ENCODE measurements at regions not wholly inside any gene's neighbourhood (a gene's known extent, or its start where the extent isn't known, plus 50 kb on each side); places are given as distances from the start of the nearest gene placed in this dataset.

DNA sequence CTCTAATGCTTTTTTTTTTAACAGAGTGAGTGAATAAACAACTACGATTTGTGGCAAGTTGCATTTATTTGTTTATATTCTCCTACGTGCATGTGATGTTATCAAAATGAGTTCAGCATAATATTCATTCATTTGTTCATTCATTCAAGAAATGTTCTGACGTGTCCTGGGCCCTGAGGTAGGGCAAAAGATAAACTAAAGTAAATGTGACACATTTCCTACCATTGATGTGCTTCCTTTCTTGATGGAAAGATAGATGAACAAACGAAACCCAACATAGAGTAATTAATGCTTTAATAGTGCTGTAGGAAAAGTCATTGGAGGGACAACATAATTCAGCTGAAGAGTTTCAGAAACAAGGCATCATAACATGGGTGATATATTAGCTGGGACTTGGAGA is 261.5 kb upstream of the KCNMB2 start:
- Histone ChIP-seq H3K4me1 (ENCODE audit: control insufficient read depth in 1 of 2, insufficient read depth in 1 of 2, low read depth in 1 of 2, low read length in 1 of 2) (no peaks in the 10 kb centered on the region), H3K4me3 (ENCODE audit: low read depth in 1 of 2, low read length in 1 of 2) (no peak overlapping the region), H3K9me3 (peaks cover 6% of the 10 kb centered on the region), H3K27ac (no peak overlapping the region), H3K27me3 (no peaks in the 10 kb centered on the region), H3K36me3 (no peaks in the 10 kb centered on the region)
- TF ChIP-seq, protein P1, sequence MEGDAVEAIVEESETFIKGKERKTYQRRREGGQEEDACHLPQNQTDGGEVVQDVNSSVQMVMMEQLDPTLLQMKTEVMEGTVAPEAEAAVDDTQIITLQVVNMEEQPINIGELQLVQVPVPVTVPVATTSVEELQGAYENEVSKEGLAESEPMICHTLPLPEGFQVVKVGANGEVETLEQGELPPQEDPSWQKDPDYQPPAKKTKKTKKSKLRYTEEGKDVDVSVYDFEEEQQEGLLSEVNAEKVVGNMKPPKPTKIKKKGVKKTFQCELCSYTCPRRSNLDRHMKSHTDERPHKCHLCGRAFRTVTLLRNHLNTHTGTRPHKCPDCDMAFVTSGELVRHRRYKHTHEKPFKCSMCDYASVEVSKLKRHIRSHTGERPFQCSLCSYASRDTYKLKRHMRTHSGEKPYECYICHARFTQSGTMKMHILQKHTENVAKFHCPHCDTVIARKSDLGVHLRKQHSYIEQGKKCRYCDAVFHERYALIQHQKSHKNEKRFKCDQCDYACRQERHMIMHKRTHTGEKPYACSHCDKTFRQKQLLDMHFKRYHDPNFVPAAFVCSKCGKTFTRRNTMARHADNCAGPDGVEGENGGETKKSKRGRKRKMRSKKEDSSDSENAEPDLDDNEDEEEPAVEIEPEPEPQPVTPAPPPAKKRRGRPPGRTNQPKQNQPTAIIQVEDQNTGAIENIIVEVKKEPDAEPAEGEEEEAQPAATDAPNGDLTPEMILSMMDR (IDR thresholded peaks at IDR 0.05) = no peak

- H3K27me3 ChIP-seq = no peaks in the 10 kb centered on the region
- H3K4me1 ChIP-seq (ENCODE audit: control insufficient read depth in 1 of 2, insufficient read depth in 1 of 2, low read depth in 1 of 2, low read length in 1 of 2) = no peaks in the 10 kb centered on the region
- no peak overlapping the region for H3K27ac ChIP-seq
- TF ChIP-seq, protein P1 (IDR thresholded peaks at IDR 0.05) = no peak
- H3K36me3 ChIP-seq = no peaks in the 10 kb centered on the region
- peaks cover 6% of the 10 kb centered on the region for H3K9me3 ChIP-seq
- H3K4me3 ChIP-seq (ENCODE audit: low read depth in 1 of 2, low read length in 1 of 2) = no peak overlapping the region
Measured at GRCh38 chr3:178275311-178275710, 260.9 kb upstream of the KCNMB2 start.

DNA sequence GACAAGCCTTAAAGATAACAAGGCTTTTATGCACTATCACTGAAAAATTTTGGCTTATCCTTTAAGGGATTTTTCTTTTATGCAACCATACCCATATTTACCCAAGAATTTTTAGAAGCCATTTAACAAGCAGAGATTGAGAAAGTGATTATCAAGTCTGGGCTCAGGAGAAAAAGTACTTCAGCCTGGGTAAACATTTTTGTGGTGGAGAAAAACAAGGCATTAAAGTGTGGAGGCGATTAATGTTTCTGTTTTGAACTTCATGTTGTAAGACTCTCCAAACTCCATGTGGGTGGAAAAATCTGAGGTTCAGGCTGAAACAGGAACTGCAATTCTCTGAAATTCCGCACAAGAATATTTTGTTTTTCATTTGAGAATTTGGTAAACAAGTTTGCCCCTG is 260.4 kb upstream of the KCNMB2 start:
- Histone ChIP-seq H3K4me3 (ENCODE audit: low read depth in 1 of 2, low read length in 1 of 2) (no peak overlapping the region), H3K4me1 (ENCODE audit: control insufficient read depth in 1 of 2, insufficient read depth in 1 of 2, low read depth in 1 of 2, low read length in 1 of 2) (no peaks in the 10 kb centered on the region), H3K27me3 (no peaks in the 10 kb centered on the region), H3K36me3 (no peaks in the 10 kb centered on the region), H3K9me3 (peaks cover 6% of the 10 kb centered on the region), H3K27ac (no peak overlapping the region)
- TF ChIP-seq, protein P1 (IDR thresholded peaks at IDR 0.05) = no peak

- Histone ChIP-seq H3K4me3 (ENCODE audit: low read depth in 1 of 2, low read length in 1 of 2) (no peak overlapping the region), H3K4me1 (ENCODE audit: control insufficient read depth in 1 of 2, insufficient read depth in 1 of 2, low read depth in 1 of 2, low read length in 1 of 2) (no peaks in the 10 kb centered on the region), H3K27ac (no peak overlapping the region), H3K9me3 (peaks cover 6% of the 10 kb centered on the region), H3K36me3 (no peaks in the 10 kb centered on the region), H3K27me3 (no peaks in the 10 kb centered on the region)
- TF ChIP-seq, protein P1 (IDR thresholded peaks at IDR 0.05) = no peak
Measured at GRCh38 chr3:178277605-178278004, 258.6 kb upstream of the KCNMB2 start.

DNA sequence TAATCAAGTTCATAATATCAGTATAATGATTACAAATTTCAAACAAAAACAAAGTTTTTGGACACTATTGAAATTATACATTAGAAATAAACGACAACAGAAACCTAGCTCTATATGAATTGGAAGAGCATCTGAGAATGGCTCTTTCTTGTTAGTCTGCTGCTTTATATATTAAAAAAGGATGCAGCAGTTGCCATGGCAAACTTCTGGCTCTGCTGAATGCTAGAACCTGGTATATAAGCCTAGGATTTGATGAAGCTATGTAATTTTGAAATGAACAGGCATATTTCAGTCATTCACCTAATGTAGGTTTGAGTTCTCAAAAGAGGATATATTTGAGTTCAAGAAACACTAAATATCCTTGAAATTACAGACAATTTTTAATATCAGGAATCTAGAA is 252.7 kb upstream of the KCNMB2 start:
- Histone ChIP-seq H3K4me3 (ENCODE audit: low read depth in 1 of 2, low read length in 1 of 2) (no peak overlapping the region), H3K27ac (no peak overlapping the region), H3K4me1 (ENCODE audit: control insufficient read depth in 1 of 2, insufficient read depth in 1 of 2, low read depth in 1 of 2, low read length in 1 of 2) (no peaks in the 10 kb centered on the region), H3K36me3 (no peaks in the 10 kb centered on the region), H3K9me3 (peaks cover 6% of the 10 kb centered on the region), H3K27me3 (no peaks in the 10 kb centered on the region)
- TF ChIP-seq, protein P1 (IDR thresholded peaks at IDR 0.05) = no peak

- Histone ChIP-seq H3K4me1 (ENCODE audit: control insufficient read depth in 1 of 2, insufficient read depth in 1 of 2, low read depth in 1 of 2, low read length in 1 of 2) (no peaks in the 10 kb centered on the region), H3K36me3 (no peaks in the 10 kb centered on the region), H3K9me3 (no peaks in the 10 kb centered on the region), H3K4me3 (ENCODE audit: low read depth in 1 of 2, low read length in 1 of 2) (no peak overlapping the region), H3K27me3 (no peaks in the 10 kb centered on the region), H3K27ac (no peak overlapping the region)
- TF ChIP-seq, protein P1 (IDR thresholded peaks at IDR 0.05) = no peak
Measured at GRCh38 chr3:178284181-178284580, 252.1 kb upstream of the KCNMB2 start.
